Activated CD4-positive, alpha-beta T cell treated with anti-CD3 and anti-CD28 coated beads, Interleukin-2, Interleukin-6, amounts not matched to agents 100 ng/mL and 50 ng/mL, durations not matched to agents 16 hours and 8 hours (primary cell): ENCODE measurements at regions not wholly inside any gene's neighbourhood (a gene's known extent, or its start where the extent isn't known, plus 50 kb on each side); places are given as distances from the start of the nearest gene placed in this dataset.

Experiments
- DNase-seq: peaks from one replicate; pipeline ENCODE4 v3.0.0-alpha.2; 2020

DNA sequence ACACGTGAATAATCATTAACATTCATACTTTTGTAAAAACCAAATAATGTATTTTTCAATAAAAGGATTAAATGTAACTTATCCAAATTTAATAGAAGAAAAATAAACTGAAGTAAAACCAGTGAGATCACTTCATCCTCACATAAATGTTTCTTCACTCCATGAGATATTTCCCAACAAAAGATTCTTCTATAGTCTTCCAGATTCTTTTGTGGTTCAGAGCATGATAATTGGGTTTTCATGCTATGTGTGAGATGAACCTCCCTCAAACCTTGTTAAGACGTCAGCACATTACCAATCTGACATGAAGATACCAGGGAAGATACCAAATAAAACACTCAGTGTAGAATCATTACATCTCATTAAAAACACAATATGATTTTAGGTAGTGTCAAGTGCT lies 62.9 kb upstream of the OXGR1 start:
- no peak for DNase-seq

DNA sequence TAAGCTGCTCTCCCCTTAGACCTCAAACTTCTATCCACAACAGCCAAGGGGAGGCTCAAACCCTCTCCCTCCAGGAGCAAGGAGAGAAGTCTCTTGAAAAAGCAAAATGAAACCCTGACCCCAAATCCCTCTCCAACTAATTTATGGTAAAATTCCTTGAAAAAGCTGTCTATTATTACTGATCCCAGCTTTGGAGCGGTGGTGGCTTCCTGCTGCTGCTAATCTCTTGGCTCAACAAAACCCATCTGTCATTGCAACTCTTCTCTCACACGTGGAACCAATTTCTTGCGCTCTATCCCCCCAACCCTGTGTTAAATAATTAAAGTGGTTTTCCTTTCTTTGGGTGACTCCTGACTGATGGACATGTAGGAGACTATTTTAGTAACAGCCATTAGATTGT lies 64.1 kb upstream of the OXGR1 start:
- no peak for DNase-seq

DNA sequence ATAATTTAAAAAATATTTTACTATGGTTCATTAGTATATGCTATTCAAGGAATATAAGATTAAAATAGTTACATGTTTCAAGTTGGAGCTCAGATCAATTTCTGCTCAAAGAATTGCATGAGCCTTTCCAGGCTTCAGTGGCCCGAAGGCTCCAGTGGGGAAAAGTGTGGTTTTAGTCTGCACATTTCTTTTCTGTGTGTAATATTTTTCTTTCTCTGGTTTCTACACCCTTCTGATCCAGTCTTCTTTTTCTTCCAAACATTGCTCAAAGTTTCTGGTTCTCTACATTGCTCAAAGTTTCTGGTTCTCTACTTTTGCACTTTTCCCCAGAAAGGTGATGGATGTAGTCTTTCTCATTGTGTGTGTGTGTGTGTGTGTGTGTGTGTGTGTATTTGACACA lies 64.7 kb upstream of the OXGR1 start:
- no peak for DNase-seq

DNA sequence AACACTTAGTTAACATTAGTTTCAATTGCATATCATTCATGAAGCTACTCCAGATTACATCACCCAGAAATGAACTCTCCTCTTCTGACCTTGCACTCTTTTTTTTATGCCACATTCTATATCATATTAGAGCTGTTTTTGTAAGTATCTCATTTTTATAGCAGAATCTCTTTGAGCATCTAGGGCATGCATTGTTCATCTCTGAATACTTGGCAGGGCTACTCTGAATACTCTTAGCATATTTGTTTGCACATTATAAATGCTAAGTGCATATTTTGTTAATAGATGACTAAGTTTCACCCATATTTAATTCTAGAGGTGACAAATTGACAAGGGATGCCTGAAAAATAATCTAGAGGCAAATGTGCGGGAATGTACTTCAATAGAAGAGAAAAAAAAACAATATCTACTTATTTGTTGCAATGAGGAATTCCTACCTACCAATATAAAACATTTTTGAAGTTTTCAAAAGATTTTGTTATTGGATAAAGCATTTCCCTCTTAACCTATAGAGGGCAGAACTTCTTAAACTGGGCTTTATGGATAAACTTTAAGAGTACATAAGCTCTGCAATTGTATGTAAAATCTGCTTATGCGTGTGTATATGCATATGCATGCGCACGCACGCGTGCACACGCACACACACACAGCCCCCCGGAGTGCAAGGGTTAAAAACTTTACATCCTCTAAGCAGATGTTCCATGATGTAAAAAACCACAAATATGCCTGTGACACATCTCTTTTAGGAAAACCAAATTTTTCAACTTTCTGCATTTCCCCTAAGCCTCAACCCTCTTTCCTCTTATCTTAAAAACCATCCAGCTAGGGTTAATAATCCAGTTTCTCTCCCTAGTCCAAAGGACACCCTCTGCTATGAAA lies 73.0 kb upstream of the OXGR1 start:
- DNase-seq: no peak

DNA sequence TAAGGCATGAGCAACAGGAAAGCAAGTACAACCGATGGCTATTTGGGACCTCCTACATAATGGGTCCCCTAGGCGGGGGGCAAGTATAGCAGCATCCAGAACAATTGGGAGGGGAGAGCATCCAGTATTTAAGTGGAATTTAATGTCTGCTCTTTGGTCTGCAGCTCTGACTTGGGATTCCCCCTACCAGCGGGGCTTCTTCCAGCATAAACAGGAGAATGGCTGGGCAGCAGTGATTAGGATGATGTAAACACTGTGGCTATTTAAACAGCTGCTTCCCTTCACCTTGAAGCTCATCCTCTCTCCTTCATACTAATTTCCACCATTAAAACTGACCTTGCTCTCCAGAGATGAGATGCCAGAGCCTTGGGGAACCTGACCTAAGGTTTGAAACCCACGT lies 73.9 kb upstream of the OXGR1 start:
- DNase-seq: no peak

DNA sequence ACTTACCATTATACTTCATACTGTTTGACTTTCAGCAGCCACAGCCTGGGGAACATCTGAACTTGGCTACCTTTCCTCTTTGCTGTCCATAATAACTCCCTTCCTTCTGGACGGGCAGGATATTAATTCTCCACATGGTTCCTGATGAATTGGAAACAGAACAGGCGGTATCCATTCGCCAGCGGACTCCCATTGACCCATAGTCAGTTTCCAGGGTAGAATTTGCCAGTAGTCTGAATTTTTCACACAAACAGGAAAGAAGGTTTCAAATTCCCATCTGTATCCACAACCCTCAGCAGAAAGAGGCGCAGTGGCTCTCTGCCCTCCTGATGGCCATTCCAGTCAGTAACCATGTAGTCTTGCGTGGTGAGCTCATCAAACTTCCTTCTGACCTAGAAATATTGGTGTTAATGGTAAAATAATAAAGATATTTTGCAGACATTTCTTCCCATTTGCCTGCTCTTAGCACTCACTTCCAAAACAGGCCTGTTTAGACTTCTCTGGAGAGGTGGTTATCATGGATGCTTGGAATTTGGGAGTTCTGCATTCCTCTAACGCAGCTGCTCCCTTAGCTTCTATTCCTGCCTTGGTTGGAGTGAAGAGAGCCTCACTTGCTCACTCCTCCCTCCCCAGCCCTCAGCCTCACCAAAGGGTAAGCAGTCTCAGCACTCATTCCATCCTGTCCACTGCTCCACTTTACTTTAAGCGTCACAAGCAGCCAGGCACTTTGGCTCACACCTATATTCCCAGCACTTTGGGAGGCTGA lies 75.0 kb upstream of the OXGR1 start:
- DNase-seq: no peak

DNA sequence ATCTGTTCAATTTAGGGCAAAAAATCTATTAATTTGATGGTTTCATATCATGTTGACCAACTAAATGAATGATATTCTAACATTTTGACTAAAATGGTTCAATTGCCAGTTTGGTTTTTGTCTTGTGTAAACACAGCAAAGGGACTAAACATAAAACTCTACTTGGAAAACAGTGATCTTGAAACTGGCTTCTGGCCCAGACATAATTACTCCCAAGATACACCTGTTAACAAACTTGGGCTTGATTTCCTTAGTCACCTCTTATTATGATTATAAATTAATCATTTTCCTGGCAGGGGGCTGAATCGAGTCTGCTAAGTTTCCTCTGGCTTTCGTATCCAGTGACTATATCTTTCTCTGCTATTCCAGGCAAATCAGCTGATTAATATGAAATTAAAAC lies 78.0 kb upstream of the OXGR1 start:
- no peak for DNase-seq

DNA sequence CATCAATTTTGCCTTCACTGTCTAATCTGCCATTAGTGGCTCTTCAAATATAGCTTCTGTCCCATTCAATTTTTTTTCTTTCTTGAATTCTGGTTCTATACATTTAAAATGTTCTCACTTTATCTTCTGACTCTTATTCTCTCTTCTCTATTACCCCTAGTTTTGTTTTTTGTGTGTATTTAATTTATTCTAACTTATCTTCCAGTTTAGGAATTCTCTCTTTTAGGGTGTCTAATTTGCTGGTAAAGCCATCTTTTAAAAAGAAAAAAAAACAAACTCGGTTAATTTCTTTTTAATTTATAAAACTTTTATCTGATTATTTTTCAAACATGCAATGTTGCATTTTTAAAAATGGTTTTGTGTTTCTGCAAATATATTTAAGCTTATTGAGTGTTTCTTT lies 80.3 kb upstream of the OXGR1 start:
- no peak for DNase-seq

DNA sequence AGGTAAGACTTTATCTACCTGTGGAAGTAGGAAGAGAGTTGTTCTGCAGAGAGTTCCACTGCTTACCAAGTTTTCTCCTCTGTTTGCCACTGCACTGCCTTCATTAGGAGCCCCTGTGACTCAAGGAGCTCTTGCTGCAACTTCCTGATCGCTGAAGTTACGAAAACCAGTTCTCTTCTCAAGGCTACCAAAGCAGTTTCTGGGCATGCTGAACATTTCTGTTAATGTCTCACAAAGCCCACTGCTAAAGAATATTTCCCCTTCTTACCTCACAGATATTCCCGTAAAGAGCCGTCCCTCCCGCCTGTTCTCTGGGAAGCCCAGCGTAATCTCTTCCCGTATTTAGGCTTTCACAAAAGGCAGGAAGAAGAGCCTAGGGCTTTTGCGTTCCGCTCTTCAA lies 82.6 kb upstream of the OXGR1 start:
- no peak for DNase-seq

DNA sequence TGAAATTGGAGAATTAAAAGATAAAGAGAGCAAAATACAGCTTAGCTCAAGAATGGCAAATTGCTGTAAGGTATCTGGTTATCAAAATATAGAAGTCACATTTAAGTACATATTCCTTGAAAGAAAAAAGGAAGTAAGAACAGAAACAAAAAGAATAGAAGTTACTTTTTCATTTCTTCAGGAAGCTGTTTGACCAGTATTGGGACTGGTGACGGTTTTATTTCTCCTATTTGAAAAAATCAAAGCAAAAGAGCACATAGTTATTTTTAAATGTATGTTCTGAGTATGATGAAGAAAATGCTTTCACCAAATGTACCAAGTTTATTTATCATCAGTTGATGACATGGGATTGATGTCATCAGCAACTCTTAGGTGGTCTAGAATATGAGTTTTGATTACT lies 83.1 kb upstream of the OXGR1 start:
- DNase-seq: no peak

DNA sequence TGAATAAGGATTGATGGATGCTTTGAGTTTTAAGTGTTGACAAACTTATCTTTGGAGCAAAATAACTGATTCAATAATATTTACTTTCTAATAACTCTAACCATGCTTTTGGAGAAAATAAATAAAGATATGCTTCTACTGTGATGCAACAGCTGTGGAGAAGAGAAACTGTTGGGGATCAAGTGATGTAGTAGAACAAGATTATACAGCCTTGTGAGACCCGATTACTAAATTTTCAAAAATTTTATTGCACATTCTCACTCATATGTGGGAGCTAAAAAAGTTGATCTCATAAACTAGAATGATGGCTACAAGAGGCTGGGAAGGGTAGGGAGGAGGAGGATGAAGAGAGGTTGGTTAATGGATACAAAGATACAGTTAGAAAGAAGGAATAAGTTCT lies 85.5 kb upstream of the OXGR1 start:
- no peak for DNase-seq

DNA sequence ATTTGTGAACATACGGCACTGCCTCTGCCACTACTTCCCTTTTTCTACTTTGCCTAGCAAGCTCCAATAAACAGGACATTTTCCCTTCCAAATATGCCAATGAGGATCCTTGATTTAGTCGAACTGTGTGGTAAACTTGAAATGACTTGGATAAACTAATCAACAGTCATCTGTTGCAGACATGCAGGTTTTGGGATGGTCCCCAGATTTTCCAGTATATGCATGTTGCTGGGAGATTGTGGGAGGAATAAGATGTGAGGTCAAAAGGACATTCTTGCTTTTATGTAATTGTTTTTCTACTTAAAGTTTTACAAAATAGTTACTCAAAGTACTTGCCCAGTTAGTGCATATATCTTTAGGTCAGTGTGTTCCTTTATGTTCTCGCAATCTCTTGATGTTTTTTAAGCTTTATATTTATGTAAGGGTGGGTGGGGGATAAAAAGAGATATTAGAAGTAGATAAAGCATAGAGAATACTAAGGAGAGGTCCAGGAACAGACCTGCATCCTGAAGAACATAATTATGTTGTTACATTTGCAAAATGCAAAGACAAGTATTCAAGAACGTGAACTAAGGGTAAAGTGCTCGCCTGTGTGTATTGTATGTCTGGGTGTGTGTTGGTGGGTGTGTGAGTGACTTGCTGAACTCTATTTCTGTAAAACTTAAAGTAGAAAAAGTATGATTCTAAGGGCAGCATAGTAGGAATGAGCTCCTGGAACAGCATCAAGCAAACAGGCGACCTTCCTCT lies 88.4 kb upstream of the OXGR1 start:
- no peak for DNase-seq

DNA sequence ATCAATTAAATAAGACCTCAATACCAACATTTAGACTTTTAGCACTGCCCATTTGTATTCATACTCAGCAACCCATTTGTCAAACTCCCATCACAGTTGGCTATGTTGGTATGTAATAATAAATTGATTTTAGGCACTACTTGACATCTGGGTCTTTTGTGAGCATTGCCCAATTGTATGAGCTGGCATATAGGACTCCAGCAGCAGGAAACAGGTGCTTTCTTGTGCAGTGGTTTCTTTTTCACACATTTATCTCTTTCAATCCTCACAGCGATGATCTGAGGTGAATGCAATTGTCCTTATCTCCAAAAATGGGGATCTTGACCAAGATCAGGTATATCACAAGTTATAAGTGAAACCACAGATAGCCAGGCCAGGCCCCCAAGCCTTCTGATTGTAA lies 96.9 kb upstream of the OXGR1 start:
- no peak for DNase-seq

DNA sequence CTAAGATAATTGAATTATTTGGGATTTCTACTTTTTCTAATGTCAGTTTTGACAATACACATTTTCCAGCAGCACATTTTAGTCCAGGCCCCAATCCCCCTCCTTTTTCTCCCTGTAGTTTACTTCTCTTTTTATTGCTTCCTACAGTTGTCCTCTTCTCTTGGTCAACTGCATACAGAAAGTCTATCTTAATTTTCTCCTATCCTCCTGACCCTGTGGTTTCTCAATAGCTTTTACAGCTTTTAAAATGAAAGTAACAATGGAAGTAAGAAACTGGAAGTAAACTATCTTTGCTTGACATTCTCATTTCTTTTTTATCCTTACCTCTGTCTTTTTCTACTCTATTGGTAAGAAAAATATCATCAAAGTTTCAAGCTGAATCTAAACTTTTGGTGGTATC lies 106.5 kb upstream of the OXGR1 start:
- no peak for DNase-seq

DNA sequence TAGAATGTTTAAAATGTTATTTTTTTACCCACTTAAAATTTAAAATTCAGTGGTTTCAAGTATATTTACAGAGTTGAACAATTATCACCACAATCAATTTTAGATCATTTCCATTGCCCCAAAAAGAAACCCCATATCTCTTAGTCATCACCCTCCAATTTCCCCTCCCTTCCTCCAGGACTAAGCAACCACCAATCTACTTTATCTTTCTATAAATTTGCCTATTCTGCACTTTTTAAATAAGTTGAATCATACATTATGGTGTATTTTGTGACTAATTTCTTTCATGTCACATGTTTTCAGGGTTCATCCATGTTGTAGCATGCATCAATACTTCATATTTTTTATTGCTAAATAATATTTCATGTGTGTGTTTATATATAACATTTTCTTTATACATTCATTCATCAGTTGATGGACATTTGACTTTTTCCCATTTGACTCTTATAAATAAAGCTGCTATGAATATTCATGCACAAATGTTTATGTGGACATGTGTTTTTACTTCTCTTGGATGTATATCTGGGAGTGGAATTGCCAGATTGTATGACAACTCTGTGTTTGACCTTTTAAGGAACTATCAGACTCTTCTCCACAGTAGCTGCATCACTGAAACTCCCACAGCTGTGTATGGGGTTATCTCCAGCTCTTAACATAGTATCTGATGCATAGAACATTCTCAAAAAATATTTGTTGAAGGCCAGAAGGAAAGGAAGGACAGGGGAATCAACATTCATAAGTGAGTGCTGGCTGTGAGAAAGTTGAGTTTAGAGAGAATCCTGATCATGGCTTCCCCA lies 107.8 kb upstream of the OXGR1 start:
- DNase-seq: no peak

DNA sequence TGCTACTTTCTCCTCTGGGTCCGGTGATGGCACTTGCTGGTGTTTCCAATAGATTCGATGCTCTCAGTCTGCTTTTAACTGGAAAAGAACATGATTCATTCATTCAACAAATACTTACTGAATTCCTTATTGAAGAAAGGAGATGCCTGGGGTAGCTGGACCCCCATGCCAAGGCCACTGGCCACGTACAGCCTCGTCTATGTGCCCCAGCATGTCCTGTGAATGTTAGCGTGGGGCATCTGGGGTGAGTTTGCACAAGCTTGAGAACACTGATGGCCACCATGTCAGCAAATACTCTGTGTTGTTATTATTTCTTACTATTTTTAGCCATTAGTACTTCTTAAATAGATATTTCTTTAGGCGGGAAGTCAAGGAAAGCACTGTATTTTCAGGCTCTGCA lies 112.0 kb upstream of the OXGR1 start:
- DNase-seq: no peak

DNA sequence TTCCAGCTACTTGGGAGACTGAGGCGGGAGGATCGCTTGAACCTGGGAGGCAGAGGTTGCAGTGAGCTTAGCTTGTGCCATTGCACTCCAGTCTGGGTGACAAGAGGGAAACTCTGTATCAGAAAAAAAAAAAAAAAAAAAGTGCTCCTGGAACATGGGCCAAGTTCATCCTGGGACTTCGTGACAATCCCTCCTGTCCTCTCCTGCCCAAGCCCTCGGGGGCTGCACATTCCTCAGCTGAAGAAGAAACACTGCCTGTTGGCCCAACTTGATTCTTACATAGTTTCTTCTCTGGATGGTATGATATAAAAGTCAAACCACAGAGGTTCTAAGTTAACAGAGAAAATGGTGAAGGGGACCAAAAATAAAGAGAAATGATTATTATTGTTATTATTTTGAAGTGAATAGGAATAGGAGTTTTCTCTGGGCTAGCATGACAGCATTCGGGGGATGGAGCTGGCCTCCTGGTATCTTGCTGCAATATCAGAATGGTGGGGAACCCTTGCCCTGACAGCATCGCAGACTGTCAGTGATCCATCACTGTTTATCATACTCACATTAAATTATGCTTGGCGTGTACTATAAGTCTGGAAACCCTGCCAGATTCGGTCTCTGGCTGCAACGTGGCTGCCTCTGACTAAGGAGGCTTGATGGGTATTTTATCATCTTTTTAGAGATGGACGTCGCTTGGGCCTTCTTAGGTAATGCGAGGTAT lies 113.7 kb upstream of the OXGR1 start:
- DNase-seq: no peak

DNA sequence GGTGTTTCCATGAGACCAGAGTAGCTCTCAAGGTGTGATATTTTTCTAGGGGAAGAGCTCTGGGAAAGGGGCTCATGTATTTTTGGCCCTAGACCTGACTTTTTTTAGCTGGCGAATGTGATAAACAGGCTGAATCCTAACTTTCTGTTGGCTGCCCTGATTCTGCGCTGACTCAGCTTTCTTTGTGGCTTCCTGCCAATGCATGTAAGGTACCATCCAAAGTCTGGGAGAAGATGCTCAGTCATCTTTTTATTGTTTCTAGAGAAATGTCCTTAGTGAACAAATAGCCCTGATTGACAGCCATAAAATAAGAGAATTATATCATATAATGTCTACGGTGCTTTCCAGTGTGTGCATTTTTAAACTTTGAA lies 113.6 kb upstream of the MBNL2 start:
- DNase-seq: no peak

DNA sequence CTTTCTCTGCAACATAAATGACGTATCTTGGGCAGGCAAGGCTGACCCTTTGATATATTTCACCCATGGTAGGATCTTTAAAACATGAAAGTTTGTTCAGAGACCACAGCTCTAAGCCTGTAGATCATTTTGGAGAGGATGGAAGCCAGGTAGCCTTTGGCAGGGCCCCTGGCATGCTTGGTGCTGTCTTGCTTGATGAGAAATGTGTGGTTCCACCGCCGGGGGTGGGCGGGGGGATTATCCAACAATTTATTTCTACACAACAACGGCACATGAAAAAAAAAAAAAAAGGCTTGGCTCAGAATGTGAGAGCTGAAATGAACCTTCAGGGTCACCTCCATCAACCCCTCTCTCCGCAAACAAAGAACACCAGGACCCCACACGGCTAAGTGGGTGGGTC lies 112.9 kb upstream of the MBNL2 start:
- DNase-seq: no peak

DNA sequence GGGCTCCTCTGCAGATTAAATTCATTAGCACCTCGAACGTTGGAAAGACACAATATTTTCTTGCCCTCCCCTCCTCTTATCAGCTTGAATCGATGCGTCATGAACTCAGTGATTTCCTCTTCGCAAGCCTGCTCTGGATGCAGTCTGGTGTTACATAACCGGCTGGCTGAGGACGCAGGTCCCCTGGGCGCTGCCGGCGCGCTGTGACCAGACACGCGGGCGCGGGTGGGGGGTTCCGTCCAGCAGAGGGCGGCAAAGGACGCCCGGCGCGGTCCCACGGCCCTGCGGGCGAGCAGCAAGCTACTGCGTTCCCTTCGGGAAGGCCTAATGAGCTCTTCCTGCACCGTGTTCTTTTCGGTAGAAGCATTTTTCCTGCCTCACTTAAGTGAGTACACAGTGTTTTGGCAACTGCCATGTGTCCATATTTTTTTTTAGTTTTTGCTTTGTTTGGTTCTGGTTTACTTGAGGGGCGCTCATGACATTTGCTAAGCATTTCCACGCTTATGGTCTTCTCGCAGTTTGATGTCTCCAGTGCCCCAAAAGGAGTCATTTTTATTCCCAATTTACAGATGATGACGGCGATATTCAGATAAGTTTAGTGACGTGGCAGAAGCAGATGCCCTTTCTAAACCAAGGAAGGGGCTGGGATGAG lies 112.2 kb upstream of the MBNL2 start:
- peak; percentile 87 for DNase-seq

DNA sequence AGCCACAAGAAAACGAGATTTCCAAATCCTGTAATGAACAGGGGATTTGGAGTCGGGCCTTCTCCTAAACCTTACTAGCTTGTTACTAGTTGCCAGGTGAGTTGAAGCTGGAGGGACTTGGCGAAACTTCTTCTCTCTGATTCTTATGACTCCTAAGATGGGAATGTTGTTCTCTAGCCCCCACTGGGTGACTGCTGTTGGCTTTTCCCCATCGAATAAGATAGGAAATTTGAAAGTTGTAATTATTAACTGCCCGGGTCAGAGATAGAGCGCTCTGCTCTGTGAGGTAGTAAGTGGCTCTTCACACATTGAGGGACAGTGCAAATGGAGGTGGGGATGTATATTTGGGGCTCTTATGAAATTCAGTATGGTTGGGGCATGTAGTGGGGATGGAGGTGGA lies 111.2 kb upstream of the MBNL2 start:
- DNase-seq: no peak

DNA sequence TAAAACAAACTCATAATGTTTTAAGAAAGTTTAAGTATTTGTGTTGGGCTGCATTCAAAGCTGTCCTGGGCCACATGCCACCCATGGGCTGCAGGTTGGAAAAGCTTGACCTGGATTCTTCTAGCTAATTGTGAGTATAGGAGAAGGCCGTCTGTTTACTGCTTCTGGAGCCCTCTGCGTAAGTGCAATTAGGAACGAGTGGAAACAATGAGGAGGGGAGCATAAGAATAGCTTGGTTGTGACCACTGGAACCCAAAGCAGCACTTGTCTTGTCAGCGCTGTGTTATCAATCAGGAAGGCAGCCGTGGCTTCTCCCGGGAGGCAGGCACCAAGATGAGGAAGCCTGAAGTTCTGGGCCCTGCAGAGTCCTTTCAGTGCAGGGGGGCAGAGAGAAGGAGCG lies 110.4 kb upstream of the MBNL2 start:
- no peak for DNase-seq
